Breast epithelium (tissue), 4 donors: ENCODE measurements at regions not wholly inside any gene's neighbourhood (a gene's known extent, or its start where the extent isn't known, plus 50 kb on each side); places are given as distances from the start of the nearest gene placed in this dataset.

ENCODE experiments used
- DNase-seq, 2 donors: peaks; one replicate each; pipeline ENCODE4 v3.0.0-alpha.2; 2019; ENCODE audit warnings: low spot score in 2 of 2
- H3K27ac ChIP-seq, 2 donors: fragments of 200-600 bp; sonication (generic) in 1 of 2; one replicate each; pipeline ENCODE4 v1.5.1; 2016 to 2019; ENCODE audit warnings: mild to moderate bottlenecking in 1 of 2
- H3K27me3 ChIP-seq, 2 donors: fragments of 200-600 bp; sonication (generic) in 1 of 2; one replicate each; pipeline versions ENCODE4 v1.5.1 to v1.6.0; 2017 to 2019; ENCODE audit warnings: control low read depth in 1 of 2, mild to moderate bottlenecking in 1 of 2
- H3K36me3 ChIP-seq: fragments of 200-600 bp; one replicate; pipeline ENCODE4 v1.5.1; 2019
- H3K4me1 ChIP-seq, 2 donors: fragments of 200-600 bp; sonication (generic); one replicate each; pipeline ENCODE4 v1.5.1; 2016 to 2019; ENCODE audit warnings: control low read depth in 1 of 2
- H3K4me3 ChIP-seq, 3 donors: fragments of 200-600 bp; sonication (generic); 1 replicate in 2 of 3; 2 replicates in 1 of 3; pipeline ENCODE4 v1.5.1; 2016 to 2019; ENCODE audit warnings: mild to moderate bottlenecking in 3 of 3, moderate library complexity in 2 of 3
- H3K9me3 ChIP-seq, 2 donors: fragments of 200-600 bp; sonication (generic) in 1 of 2; one replicate each; pipeline ENCODE4 v1.5.1; 2016 to 2019; ENCODE audit warnings: control low read depth in 1 of 2
- CTCF ChIP-seq, 3 donors: fragments of 450-650 bp; IDR thresholded peaks; one replicate each; pipeline ENCODE4 v1.5.1; 2016 to 2017; ENCODE audit warnings: antibody characterized with exemption in 3 of 3, mild to moderate bottlenecking in 3 of 3, moderate library complexity in 3 of 3
- POLR2A ChIP-seq: fragments of 450-650 bp; IDR thresholded peaks from one replicate; pipeline ENCODE4 v1.6.1; 2016; ENCODE audit warnings: antibody characterized with exemption, mild to moderate bottlenecking, moderate library complexity
- POLR2AphosphoS5 ChIP-seq, 3 donors: sonication (generic); formaldehyde crosslinking; IDR thresholded peaks; one replicate each; pipeline ENCODE4 v1.6.1; 2017; ENCODE audit warnings: antibody characterized with exemption in 3 of 3
- intact Hi-C: fragments of 100-400 bp; cut with DNase I; formaldehyde crosslinking; loops from one replicate; pipeline ENCODE4 v1.15.1; 2023; ENCODE audit warnings: low total_unique reads

GRCh38 chr1:18547460-18547859 lies 66.7 kb downstream of the KLHDC7A start:
- no peak overlapping the region for H3K27ac ChIP-seq
- H3K4me1 ChIP-seq = no peaks in the 10 kb centered on the region
- DNase-seq = no peak
- H3K9me3 ChIP-seq = peaks cover 0 to 11% of the 10 kb centered on the region in 2 donors
- intact Hi-C loops = no loop called here
- TF ChIP-seq POLR2A = no peak
- TF ChIP-seq POLR2AphosphoS5 (IDR thresholded peaks at IDR 0.05) = no peak
- TF ChIP-seq CTCF (IDR thresholded peaks at IDR 0.05) = no peak
- H3K36me3 ChIP-seq = no peaks in the 10 kb centered on the region
- no peak overlapping the region for H3K4me3 ChIP-seq
- H3K27me3 ChIP-seq = peaks cover 0 to 48% of the 10 kb centered on the region in 2 donors

- intact Hi-C loops = no loop called here
- TF ChIP-seq CTCF (IDR thresholded peaks at IDR 0.05) (no peak), POLR2A (no peak)
- Histone ChIP-seq H3K4me1 (no peaks in the 10 kb centered on the region), H3K9me3 (peaks cover 0 to 6% of the 10 kb centered on the region in 2 donors), H3K4me3 (no peak overlapping the region), H3K27me3 (peaks cover 0 to 43% of the 10 kb centered on the region in 2 donors), H3K27ac (no peak overlapping the region), H3K36me3 (no peaks in the 10 kb centered on the region)
- DNase-seq = no peak
Observed at GRCh38 chr1:18548643-18549042, 67.9 kb downstream of the KLHDC7A start.

GRCh38 chr1:18549106-18549505 lies 68.4 kb downstream of the KLHDC7A start:
- intact Hi-C loops = no loop called here

GRCh38 chr1:18549906-18550305 lies 69.2 kb downstream of the KLHDC7A start:
- TF ChIP-seq CTCF (IDR thresholded peaks at IDR 0.05) (no peak), POLR2AphosphoS5 (IDR thresholded peaks at IDR 0.05) (no peak), POLR2A (no peak)
- H3K27ac ChIP-seq = no peak overlapping the region
- DNase-seq = no peak
- intact Hi-C loops = no loop called here
- no peaks in the 10 kb centered on the region for H3K36me3 ChIP-seq
- H3K4me1 ChIP-seq = no peaks in the 10 kb centered on the region
- peaks cover 0 to 37% of the 10 kb centered on the region in 2 donors for H3K27me3 ChIP-seq
- H3K4me3 ChIP-seq = no peak overlapping the region
- no peaks in the 10 kb centered on the region for H3K9me3 ChIP-seq

More at GRCh38 chr1:18549106-18549505, 68.4 kb downstream of the KLHDC7A start:
- peaks cover 0 to 39% of the 10 kb centered on the region in 2 donors for H3K27me3 ChIP-seq
- H3K9me3 ChIP-seq = peaks cover 0 to 1% of the 10 kb centered on the region in 2 donors
- no peak overlapping the region for H3K4me3 ChIP-seq
- DNase-seq = no peak
- no peak for TF ChIP-seq POLR2A
- no peak for TF ChIP-seq POLR2AphosphoS5 (IDR thresholded peaks at IDR 0.05)
- TF ChIP-seq CTCF (IDR thresholded peaks at IDR 0.05) = no peak
- H3K27ac ChIP-seq = no peak overlapping the region
- H3K36me3 ChIP-seq = no peaks in the 10 kb centered on the region
- no peaks in the 10 kb centered on the region for H3K4me1 ChIP-seq

- no peaks in the 10 kb centered on the region for H3K4me1 ChIP-seq
- intact Hi-C loops = no loop called here
- TF ChIP-seq POLR2A (no peak), POLR2AphosphoS5 (IDR thresholded peaks at IDR 0.05) (no peak), CTCF (IDR thresholded peaks at IDR 0.05) (no peak)
- H3K27ac ChIP-seq = no peak overlapping the region
- peaks cover 0 to 38% of the 10 kb centered on the region in 2 donors for H3K27me3 ChIP-seq
- H3K9me3 ChIP-seq = no peaks in the 10 kb centered on the region
- no peak overlapping the region for H3K4me3 ChIP-seq
- no peak for DNase-seq
- no peaks in the 10 kb centered on the region for H3K36me3 ChIP-seq
Observed at GRCh38 chr1:18552631-18553030, 71.9 kb downstream of the KLHDC7A start.
